ENCODE measurements at regions not wholly inside any gene's neighbourhood (a gene's known extent, or its start where the extent isn't known, plus 50 kb on each side); places are given as distances from the start of the nearest gene placed in this dataset.

GRCh38 chr6:126657561-126658175, 317.8 kb downstream of the CENPW start:
- DNase-seq (ENCODE audit: low spot score in 2 of 2), result no peak
- H3K4me1 ChIP-seq, result no peaks in the 10 kb centered on the region
- 30 to 33% methylated on average over 3 of the region's 3 CpGs for WGBS, 2 donors
- no peaks in the 10 kb centered on the region for H3K27me3 ChIP-seq
- TF ChIP-seq EP300 (IDR thresholded peaks at IDR 0.05) (no peak), CTCF (IDR thresholded peaks at IDR 0.05) (peak; percentile 25 to 42 (median 29)), POLR2A (IDR thresholded peaks at IDR 0.05) (no peak)
- peaks cover 0 to 10% (median 0%) of the 10 kb centered on the region in 4 donors for H3K9me3 ChIP-seq
- no peak overlapping the region for H3K27ac ChIP-seq
- no peaks in the 10 kb centered on the region for H3K36me3 ChIP-seq
- H3K4me3 ChIP-seq, result no peak overlapping the region

- Histone ChIP-seq H3K36me3 (no peaks in the 10 kb centered on the region), H3K4me1 (no peaks in the 10 kb centered on the region), H3K9me3 (no peaks in the 10 kb centered on the region), H3K27me3 (no peaks in the 10 kb centered on the region), H3K27ac (no peak overlapping the region), H3K4me3 (no peak overlapping the region)
- TF ChIP-seq EP300 (IDR thresholded peaks at IDR 0.05), result no peak
- TF ChIP-seq POLR2A (IDR thresholded peaks at IDR 0.05), result no peak
- no peak for TF ChIP-seq CTCF (IDR thresholded peaks at IDR 0.05)
- DNase-seq (ENCODE audit: low spot score in 2 of 2), result no peak
- WGBS, 2 donors, result 80 to 91% methylated on average over 1 of the region's 1 CpG
Measured at GRCh38 chr6:126660376-126660775, 320.5 kb downstream of the CENPW start.

GRCh38 chr6:126661646-126662045, 321.7 kb downstream of the CENPW start:
- no peaks in the 10 kb centered on the region for H3K4me1 ChIP-seq
- H3K36me3 ChIP-seq, result no peaks in the 10 kb centered on the region
- no peak for DNase-seq (ENCODE audit: low spot score in 2 of 2)
- no peak overlapping the region for H3K4me3 ChIP-seq
- no peak overlapping the region for H3K27ac ChIP-seq
- H3K27me3 ChIP-seq, result no peaks in the 10 kb centered on the region
- TF ChIP-seq EP300 (IDR thresholded peaks at IDR 0.05), result no peak
- no peak for TF ChIP-seq POLR2A (IDR thresholded peaks at IDR 0.05)
- no peak for TF ChIP-seq CTCF (IDR thresholded peaks at IDR 0.05)
- H3K9me3 ChIP-seq, result no peaks in the 10 kb centered on the region

- Histone ChIP-seq H3K27ac (no peak overlapping the region), H3K4me3 (no peak overlapping the region), H3K36me3 (no peaks in the 10 kb centered on the region), H3K27me3 (no peaks in the 10 kb centered on the region), H3K9me3 (no peaks in the 10 kb centered on the region), H3K4me1 (no peaks in the 10 kb centered on the region)
- TF ChIP-seq EP300 (IDR thresholded peaks at IDR 0.05) (no peak), POLR2A (IDR thresholded peaks at IDR 0.05) (no peak), CTCF (IDR thresholded peaks at IDR 0.05) (no peak)
- DNase-seq (ENCODE audit: low spot score in 2 of 2), result no peak
Measured at GRCh38 chr6:126662966-126663365, 323.1 kb downstream of the CENPW start.

- H3K27ac ChIP-seq, result no peak overlapping the region
- no peaks in the 10 kb centered on the region for H3K4me1 ChIP-seq
- H3K27me3 ChIP-seq, result no peaks in the 10 kb centered on the region
- H3K4me3 ChIP-seq, result no peak overlapping the region
- 47 to 51% methylated on average over 1 of the region's 1 CpG for WGBS, 2 donors
- DNase-seq (ENCODE audit: low spot score in 2 of 2), result no peak
- H3K9me3 ChIP-seq, result no peaks in the 10 kb centered on the region
- H3K36me3 ChIP-seq, result no peaks in the 10 kb centered on the region
- no peak for TF ChIP-seq EP300 (IDR thresholded peaks at IDR 0.05)
Measured at GRCh38 chr6:126664271-126664670, 324.4 kb downstream of the CENPW start.

GRCh38 chr6:126665551-126665950, 325.6 kb downstream of the CENPW start:
- no peaks in the 10 kb centered on the region for H3K4me1 ChIP-seq
- H3K4me3 ChIP-seq, result no peak overlapping the region
- TF ChIP-seq EP300 (IDR thresholded peaks at IDR 0.05) (no peak), CTCF (IDR thresholded peaks at IDR 0.05) (no peak), POLR2A (IDR thresholded peaks at IDR 0.05) (no peak)
- no peak for DNase-seq (ENCODE audit: low spot score in 2 of 2)
- H3K27ac ChIP-seq, result no peak overlapping the region
- H3K9me3 ChIP-seq, result peaks cover 0 to 9% (median 3%) of the 10 kb centered on the region in 4 donors
- no peaks in the 10 kb centered on the region for H3K27me3 ChIP-seq
- H3K36me3 ChIP-seq, result no peaks in the 10 kb centered on the region
- 78 to 79% methylated on average over 3 of the region's 3 CpGs for WGBS, 2 donors
